HCT116 (cell line): ENCODE measurements at regions not wholly inside any gene's neighbourhood (a gene's known extent, or its start where the extent isn't known, plus 50 kb on each side); places are given as distances from the start of the nearest gene placed in this dataset.

Experiments
- ATAC-seq: fragments of 200-7000 bp; cut with Tn5 transposase; 2 replicates; pipeline ENCODE4 v1.9.1; 2020; ENCODE audit warnings: mild to moderate bottlenecking, moderate library complexity
- BruUV-seq: library from RNA; stranded (reverse); fragments of 400-500 nt; replicated peaks from 2 replicates; lab custom pipeline; 2021; lab: Mats Ljungman, UMichigan
- CTCF ChIA-PET: fragments of 300-600 bp; sonication (Branson Sonifier 250); formaldehyde crosslinking; loops from one replicate; lab custom pipeline; 2021; ENCODE audit warnings: antibody characterized with exemption; lab: Charles Lee
- POLR2A ChIA-PET: fragments of 300-600, 350-600 bp; sonication (Branson Sonifier 250); formaldehyde crosslinking; loops from one replicate; lab custom pipeline; 2021; ENCODE audit warnings: antibody characterized with exemption; lab: Charles Lee
- RAD21 ChIA-PET, 2 experiments: fragments of 300-600 bp; sonication (Branson Sonifier 250); formaldehyde crosslinking; loops; one replicate each; lab custom pipeline; 2023; ENCODE audit warnings: low total read pairs in 2 of 2; ENCODE audit not compliant: uncharacterized antibody in 2 of 2, unreplicated experiment in 2 of 2, low non-redundant PET in 1 of 2; lab: Charles Lee
- DNase-seq: peaks from one replicate; pipeline ENCODE4 v3.0.0-alpha.2; 2010; ENCODE audit warnings: low read depth, low spot score
- H2AFZ ChIP-seq: fragments of 200-600 bp; shearing (Covaris generic), sonication (generic); 2 replicates; pipeline ENCODE4 v1.6.1; 2017; ENCODE audit warnings: low read depth, mixed run types, mixed read lengths, antibody characterized with exemption, low read length; ENCODE audit not compliant: poor library complexity, severe bottlenecking
- H3K27ac ChIP-seq: 2 replicates; pipeline ENCODE4 v1.5.1; 2012; ENCODE audit warnings: low read depth, low read length
- H3K27me3 ChIP-seq: fragments of 200-600 bp; sonication (generic); 2 replicates; pipeline ENCODE4 v1.6.1; 2016; ENCODE audit warnings: mixed run types, low read length, mixed read lengths; ENCODE audit not compliant: insufficient read depth
- H3K36me3 ChIP-seq, 2 experiments: fragments of 200-500 bp in 1 of 2; fragments of 200-600 bp in 1 of 2; sonication (Bioruptor generic) in 1 of 2; sonication (generic) in 1 of 2; 2 replicates each; pipeline versions ENCODE4 v1.5.1 to v1.6.1; 2014 to 2016; ENCODE audit warnings: low read length in 2 of 2, inconsistent platforms in 1 of 2, mixed read lengths in 1 of 2, mixed run types in 1 of 2; ENCODE audit not compliant: insufficient read depth in 2 of 2, control insufficient read depth in 1 of 2
- H3K4me1 ChIP-seq, 2 experiments: fragments of 200-600 bp in 1 of 2; sonication (generic) in 1 of 2; 2 replicates each; pipeline versions ENCODE4 v1.5.1 to v1.6.1; 2012 to 2017; ENCODE audit warnings: low read length in 2 of 2, inconsistent platforms in 1 of 2, mild to moderate bottlenecking in 1 of 2, mixed read lengths in 1 of 2, mixed run types in 1 of 2, moderate library complexity in 1 of 2; ENCODE audit not compliant: insufficient read depth in 2 of 2, control insufficient read depth in 1 of 2
- H3K4me2 ChIP-seq: fragments of 200-600 bp; sonication (generic); 2 replicates; pipeline ENCODE4 v1.6.1; 2017; ENCODE audit warnings: mixed run types, low read length, mixed read lengths
- H3K4me3 ChIP-seq, 2 experiments: fragments of 200-600 bp in 1 of 2; sonication (generic) in 1 of 2; replicated peaks in 1 of 2; 2 replicates each; pipeline ENCODE4 v1.5.1; 2011 to 2016; ENCODE audit warnings: low read length in 2 of 2, control low read depth in 1 of 2, low read depth in 1 of 2, mild to moderate bottlenecking in 1 of 2, mixed read lengths in 1 of 2, mixed run types in 1 of 2
- H3K79me2 ChIP-seq: fragments of 200-600 bp; sonication (generic); 2 replicates; pipeline ENCODE4 v1.6.1; 2017; ENCODE audit warnings: mild to moderate bottlenecking, mixed run types, low read length, moderate library complexity, mixed read lengths; ENCODE audit not compliant: insufficient read depth
- H3K9ac ChIP-seq: fragments of 200-600 bp; sonication (generic); 2 replicates; pipeline ENCODE4 v1.6.1; 2016; ENCODE audit warnings: low read length, mixed read lengths
- H3K9me2 ChIP-seq: fragments of 200-600 bp; sonication (generic), shearing (Covaris generic); 2 replicates; pipeline ENCODE4 v1.6.1; 2017; ENCODE audit warnings: mixed run types, mild to moderate bottlenecking, moderate library complexity; ENCODE audit not compliant: insufficient read depth
- H3K9me3 ChIP-seq, 2 experiments: fragments of 200-500 bp in 1 of 2; fragments of 200-600 bp in 1 of 2; sonication (Bioruptor generic) in 1 of 2; sonication (generic) in 1 of 2; 2 replicates each; pipeline ENCODE4 v1.6.1; 2014 to 2017; ENCODE audit warnings: low read length in 2 of 2, mixed read lengths in 2 of 2, inconsistent platforms in 1 of 2, low read depth in 1 of 2, mild to moderate bottlenecking in 1 of 2, mixed run types in 1 of 2, moderate library complexity in 1 of 2; ENCODE audit not compliant: control insufficient read depth in 1 of 2, insufficient read depth in 1 of 2
- H4K20me1 ChIP-seq: fragments of 200-600 bp; sonication (generic), shearing (Covaris generic); 2 replicates; pipeline ENCODE4 v1.6.1; 2017; ENCODE audit warnings: mixed run types, mild to moderate bottlenecking, moderate library complexity; ENCODE audit not compliant: insufficient read depth
- CBX3 ChIP-seq: IDR thresholded peaks from 2 replicates; pipeline ENCODE4 v1.6.1; 2012; ENCODE audit warnings: low read depth
- EGR1 ChIP-seq: IDR thresholded peaks from 2 replicates; pipeline ENCODE4 v1.6.1; 2012; ENCODE audit warnings: low read depth
- ELF1 ChIP-seq: IDR thresholded peaks from 2 replicates; pipeline ENCODE4 v1.6.1; 2012; ENCODE audit warnings: low read depth, borderline replicate concordance
- JUND ChIP-seq: IDR thresholded peaks from 2 replicates; pipeline ENCODE4 v1.6.1; 2012
- POLR2A ChIP-seq: IDR thresholded peaks from 2 replicates; pipeline ENCODE4 v1.7.0; 2011; ENCODE audit warnings: borderline replicate concordance; ENCODE audit not compliant: insufficient read depth, insufficient read length; ENCODE audit errors: extremely low read depth
- POLR2AphosphoS5 ChIP-seq: IDR thresholded peaks from 2 replicates; pipeline ENCODE4 v1.6.1; 2011; ENCODE audit warnings: mild to moderate bottlenecking, low read depth, low read length, moderate library complexity
- RAD21 ChIP-seq: IDR thresholded peaks from 2 replicates; pipeline ENCODE4 v1.6.1; 2012; ENCODE audit warnings: low read depth, mild to moderate bottlenecking
- SP1 ChIP-seq: IDR thresholded peaks from 2 replicates; pipeline ENCODE4 v1.6.1; 2012; ENCODE audit warnings: low read depth
- SRF ChIP-seq: IDR thresholded peaks from 2 replicates; pipeline ENCODE4 v1.6.1; 2012; ENCODE audit warnings: low read depth
- TCF7L2 ChIP-seq: IDR thresholded peaks from 2 replicates; pipeline ENCODE4 v1.7.0; 2011; ENCODE audit warnings: borderline replicate concordance, inconsistent platforms; ENCODE audit not compliant: insufficient read depth, insufficient read length; ENCODE audit errors: extremely low read depth
- ZFX ChIP-seq: fragments of 450-650 bp; IDR thresholded peaks from 2 replicates; pipeline ENCODE4 v1.6.1; 2017
- ZNF274 ChIP-seq: fragments of 200-500 bp; sonication (Bioruptor generic); IDR thresholded peaks from 2 replicates; pipeline ENCODE4 v1.6.1; 2014; ENCODE audit warnings: mild to moderate bottlenecking, low read depth, low read length, inconsistent platforms
- intact Hi-C: fragments of 100-400 bp; cut with micrococcal nuclease; formaldehyde crosslinking; loops from 2 replicates; pipeline ENCODE4 v1.10.0; 2022
- TF ChIP-seq, protein P1 (sequence below): IDR thresholded peaks from 2 replicates; pipeline ENCODE4 v1.6.1; 2012
- TF ChIP-seq, protein P2 (sequence below): IDR thresholded peaks from 2 replicates; pipeline ENCODE4 v1.6.1; 2011; ENCODE audit warnings: mild to moderate bottlenecking, low read length, moderate library complexity; ENCODE audit not compliant: insufficient replicate concordance; ENCODE audit errors: extremely low read depth
- TF ChIP-seq, protein P3 (sequence below), 3 experiments: fragments of 200-600 bp in 1 of 3; sonication (generic) in 1 of 3; IDR thresholded peaks in 2 of 3; conservative IDR thresholded peaks in 1 of 3; 2 replicates each; pipeline ENCODE4 v1.5.1; 2012 to 2017; ENCODE audit warnings: low read depth in 2 of 3, low read length in 2 of 3, antibody characterized with exemption in 1 of 3, borderline replicate concordance in 1 of 3, control low read depth in 1 of 3, mild to moderate bottlenecking in 1 of 3, mixed read lengths in 1 of 3, mixed run types in 1 of 3, moderate library complexity in 1 of 3; ENCODE audit not compliant: insufficient read depth in 1 of 3

DNA sequence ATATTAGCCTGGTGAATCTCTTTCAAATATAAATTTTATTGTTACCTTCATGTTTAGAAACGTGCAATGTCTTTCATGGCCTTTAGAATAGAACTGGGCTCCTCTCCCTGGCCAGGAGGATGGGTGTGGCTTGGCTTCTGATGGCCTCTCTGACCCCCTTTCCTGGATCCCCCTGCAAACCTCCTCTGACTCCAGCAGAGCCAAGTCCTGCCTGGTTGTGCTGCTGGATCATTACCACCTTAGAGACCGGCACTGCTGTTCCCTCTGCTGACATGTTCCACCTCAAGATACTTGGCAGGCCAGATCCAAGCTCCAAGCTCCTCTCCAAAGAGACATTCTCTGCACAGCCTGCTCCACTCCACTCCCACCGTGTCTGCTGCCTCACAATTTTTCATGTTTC lies 823.8 kb upstream of the HS6ST1 start:
- RAD21 ChIA-PET: no interaction called here
- no TSS peak for BruUV-seq
- TF ChIP-seq RAD21: no peak
- TF ChIP-seq, protein P1, sequence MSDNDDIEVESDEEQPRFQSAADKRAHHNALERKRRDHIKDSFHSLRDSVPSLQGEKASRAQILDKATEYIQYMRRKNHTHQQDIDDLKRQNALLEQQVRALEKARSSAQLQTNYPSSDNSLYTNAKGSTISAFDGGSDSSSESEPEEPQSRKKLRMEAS: no peak
- TF ChIP-seq POLR2AphosphoS5: no peak
- TF ChIP-seq CBX3: no peak
- no peak for TF ChIP-seq TCF7L2
- TF ChIP-seq ZFX: no peak
- TF ChIP-seq, protein P2, sequence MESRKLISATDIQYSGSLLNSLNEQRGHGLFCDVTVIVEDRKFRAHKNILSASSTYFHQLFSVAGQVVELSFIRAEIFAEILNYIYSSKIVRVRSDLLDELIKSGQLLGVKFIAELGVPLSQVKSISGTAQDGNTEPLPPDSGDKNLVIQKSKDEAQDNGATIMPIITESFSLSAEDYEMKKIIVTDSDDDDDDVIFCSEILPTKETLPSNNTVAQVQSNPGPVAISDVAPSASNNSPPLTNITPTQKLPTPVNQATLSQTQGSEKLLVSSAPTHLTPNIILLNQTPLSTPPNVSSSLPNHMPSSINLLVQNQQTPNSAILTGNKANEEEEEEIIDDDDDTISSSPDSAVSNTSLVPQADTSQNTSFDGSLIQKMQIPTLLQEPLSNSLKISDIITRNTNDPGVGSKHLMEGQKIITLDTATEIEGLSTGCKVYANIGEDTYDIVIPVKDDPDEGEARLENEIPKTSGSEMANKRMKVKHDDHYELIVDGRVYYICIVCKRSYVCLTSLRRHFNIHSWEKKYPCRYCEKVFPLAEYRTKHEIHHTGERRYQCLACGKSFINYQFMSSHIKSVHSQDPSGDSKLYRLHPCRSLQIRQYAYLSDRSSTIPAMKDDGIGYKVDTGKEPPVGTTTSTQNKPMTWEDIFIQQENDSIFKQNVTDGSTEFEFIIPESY: no peak
- TF ChIP-seq ELF1: no peak
- no peak for TF ChIP-seq POLR2A
- no peak for TF ChIP-seq EGR1
- TF ChIP-seq JUND: no peak
- TF ChIP-seq, protein P3, sequence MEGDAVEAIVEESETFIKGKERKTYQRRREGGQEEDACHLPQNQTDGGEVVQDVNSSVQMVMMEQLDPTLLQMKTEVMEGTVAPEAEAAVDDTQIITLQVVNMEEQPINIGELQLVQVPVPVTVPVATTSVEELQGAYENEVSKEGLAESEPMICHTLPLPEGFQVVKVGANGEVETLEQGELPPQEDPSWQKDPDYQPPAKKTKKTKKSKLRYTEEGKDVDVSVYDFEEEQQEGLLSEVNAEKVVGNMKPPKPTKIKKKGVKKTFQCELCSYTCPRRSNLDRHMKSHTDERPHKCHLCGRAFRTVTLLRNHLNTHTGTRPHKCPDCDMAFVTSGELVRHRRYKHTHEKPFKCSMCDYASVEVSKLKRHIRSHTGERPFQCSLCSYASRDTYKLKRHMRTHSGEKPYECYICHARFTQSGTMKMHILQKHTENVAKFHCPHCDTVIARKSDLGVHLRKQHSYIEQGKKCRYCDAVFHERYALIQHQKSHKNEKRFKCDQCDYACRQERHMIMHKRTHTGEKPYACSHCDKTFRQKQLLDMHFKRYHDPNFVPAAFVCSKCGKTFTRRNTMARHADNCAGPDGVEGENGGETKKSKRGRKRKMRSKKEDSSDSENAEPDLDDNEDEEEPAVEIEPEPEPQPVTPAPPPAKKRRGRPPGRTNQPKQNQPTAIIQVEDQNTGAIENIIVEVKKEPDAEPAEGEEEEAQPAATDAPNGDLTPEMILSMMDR (IDR thresholded peaks at IDR 0.05 in 2 of 3, conservative IDR thresholded peaks at IDR 0.05 in 1 of 3; ENCODE audit: borderline replicate concordance in 1 of 3, insufficient read depth in 1 of 3, low read depth in 2 of 3, low read length in 2 of 3): no peak
- TF ChIP-seq SRF: no peak
- TF ChIP-seq SP1: no peak
- TF ChIP-seq ZNF274: no peak
- TF ChIP-seq, all 23 proteins: peak for 0

More for the DNA sequence above, 823.8 kb upstream of the HS6ST1 start:
- Histone ChIP-seq H3K4me2 (no peak overlapping the region), H3K9ac (no peak overlapping the region), H3K36me3 (no peaks in the 10 kb centered on the region), H2AFZ (no peak overlapping the region), H3K79me2 (no peaks in the 10 kb centered on the region), H4K20me1 (no peaks in the 10 kb centered on the region), H3K9me2 (no peaks in the 10 kb centered on the region; the same call in 1 of the 2 replicates), H3K4me3 (no peak overlapping the region), H3K4me1 (no peaks in the 10 kb centered on the region), H3K27ac (no peak overlapping the region), H3K9me3 (no peaks in the 10 kb centered on the region), H3K27me3 (peaks cover 5% of the 10 kb centered on the region)
- intact Hi-C loops: no loop called here
- no peak for ATAC-seq
- POLR2A ChIA-PET: no interaction called here
- CTCF ChIA-PET: no interaction called here
- DNase-seq: no peak
